GM19372 (cell line): ENCODE measurements at regions not wholly inside any gene's neighbourhood (a gene's known extent, or its start where the extent isn't known, plus 50 kb on each side); places are given as distances from the start of the nearest gene placed in this dataset.

ENCODE experiments used
- ATAC-seq: cut with Tn5 transposase; IDR thresholded peaks from one replicate; pipeline ENCODE4 v1.9.1; 2021; ENCODE audit warnings: mild to moderate bottlenecking, low read depth, moderate library complexity; ENCODE audit not compliant: unreplicated experiment

- ATAC-seq, result no peak
Observed at GRCh38 chr21:25385911-25386474, 221.3 kb downstream of the MRPL39 start.

- no peak for ATAC-seq
Observed at GRCh38 chr21:25385341-25385740, 221.9 kb downstream of the MRPL39 start.

DNA sequence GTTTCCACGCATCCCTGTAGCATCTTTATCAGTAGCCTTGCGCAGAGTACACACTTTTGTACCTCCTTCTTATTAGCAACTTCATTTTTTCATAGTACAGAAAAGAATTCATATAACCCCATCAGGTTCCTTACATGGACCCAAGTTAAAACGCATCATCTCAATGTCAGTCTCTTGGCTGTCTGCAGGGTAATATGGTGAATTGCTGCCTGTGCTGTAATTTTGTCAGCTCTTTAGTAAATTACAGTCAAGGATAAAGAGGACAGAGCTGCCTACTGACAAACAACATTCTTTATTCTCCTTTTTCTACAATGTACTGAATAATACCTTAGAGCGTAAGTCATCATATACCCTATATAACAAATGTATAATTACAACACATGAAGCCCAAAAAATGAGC, 222.5 kb downstream of the MRPL39 start:
- no peak for ATAC-seq

DNA sequence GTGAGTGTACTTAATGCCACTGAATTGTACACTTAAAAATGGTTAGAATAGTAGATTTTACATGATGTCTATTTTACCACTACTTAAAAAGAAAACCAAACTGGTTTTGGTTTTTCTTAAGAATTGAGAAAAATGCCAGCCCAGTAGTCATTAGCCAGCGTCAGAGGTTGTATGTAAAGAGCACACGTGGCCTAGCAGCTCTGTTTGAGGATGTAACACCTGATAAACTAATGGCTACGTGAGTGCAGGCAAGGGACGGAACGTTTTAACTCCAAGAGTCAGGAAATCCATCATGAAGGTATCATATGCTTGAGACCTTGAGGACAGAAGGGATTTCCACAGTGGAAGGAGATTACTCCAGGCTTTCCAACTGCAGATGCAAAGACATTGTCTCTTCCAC, 223.7 kb downstream of the MRPL39 start:
- ATAC-seq, result no peak

DNA sequence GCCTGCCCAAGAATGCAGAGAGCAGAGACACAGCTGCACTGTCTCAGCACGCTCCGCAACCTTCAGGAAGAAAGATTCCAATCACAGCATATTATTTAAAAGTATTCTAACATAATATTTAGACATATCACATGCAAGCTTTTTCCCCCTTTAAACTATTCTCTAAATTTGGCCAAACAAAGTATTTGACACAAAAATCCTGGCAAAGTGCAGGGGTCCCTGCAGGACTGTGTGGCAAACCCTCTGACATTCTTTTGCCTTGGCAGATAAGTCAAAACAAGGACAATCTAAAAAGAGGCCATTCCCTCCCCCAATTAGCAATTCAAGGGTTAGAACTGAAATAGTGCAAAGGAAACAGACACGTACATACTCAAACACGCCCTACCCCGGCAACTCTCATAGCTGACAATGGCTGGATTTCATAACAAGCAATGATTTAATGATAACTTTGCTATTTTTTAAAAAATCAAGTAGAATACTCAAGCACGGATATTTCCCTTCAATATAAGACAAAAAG, 225.3 kb downstream of the MRPL39 start:
- ATAC-seq, result no peak

DNA sequence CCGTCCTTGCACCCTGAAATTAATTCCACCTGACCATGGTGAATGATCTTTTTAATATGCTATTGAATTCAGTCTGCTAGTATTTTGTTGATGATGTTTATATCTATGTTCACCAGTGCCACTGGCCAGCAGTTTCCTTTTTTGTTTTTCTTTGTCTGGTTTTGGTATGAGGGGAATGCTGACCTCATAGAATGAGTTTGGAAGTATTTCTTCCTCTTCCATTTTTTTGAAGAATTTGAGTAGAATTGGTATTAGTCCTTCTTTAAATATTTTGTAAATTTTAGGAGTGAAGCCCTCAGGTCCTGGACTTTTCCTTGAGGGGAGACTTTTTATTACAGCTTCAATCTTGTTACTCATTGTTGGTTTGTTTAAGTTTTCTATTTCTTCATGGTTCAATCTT, 231.6 kb downstream of the MRPL39 start:
- ATAC-seq, result no peak

DNA sequence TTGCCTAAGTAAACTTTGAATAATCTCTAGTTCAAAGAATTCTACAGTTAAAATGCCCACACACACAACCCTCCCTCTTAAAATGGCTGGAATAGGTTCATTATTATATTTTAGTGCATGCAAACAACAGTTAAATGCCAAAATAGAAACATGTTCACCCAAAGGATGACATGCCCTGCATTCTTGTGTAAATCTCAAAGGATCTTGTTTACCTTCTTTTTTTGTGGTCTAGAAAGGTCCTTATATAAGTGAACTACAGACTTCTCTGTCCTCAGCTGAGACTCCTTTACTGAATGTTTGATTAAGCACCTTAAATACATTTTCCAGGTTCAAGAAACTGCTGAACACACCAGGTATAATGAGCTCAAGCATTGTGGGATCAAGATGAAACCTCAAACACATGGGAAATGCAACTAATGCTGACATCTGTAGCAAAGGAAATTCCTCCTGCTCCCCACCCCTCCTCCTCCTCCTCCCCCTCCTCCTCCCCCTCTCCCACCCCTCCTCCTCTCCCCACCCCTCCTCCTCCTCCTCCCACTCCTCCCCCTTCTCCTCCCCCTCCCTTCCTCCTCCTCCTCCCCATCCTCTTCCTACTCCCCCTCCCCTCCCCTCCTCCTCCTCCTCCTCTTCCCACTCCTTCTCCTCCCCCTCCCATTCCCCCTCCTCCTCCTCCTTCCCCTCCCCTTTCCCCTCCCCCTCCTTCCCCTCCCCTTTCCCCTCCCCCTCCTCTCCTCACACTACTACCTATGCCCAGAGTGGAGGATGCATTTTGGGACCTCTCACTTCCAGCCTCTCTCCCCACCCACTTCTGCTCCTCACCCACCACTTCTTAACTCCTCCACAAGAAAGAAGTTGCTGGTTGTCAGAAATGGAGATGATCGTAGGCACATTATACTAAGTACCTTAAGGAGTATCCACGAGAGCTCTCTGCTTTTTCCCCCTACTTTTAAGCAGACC, 233.9 kb downstream of the MRPL39 start:
- no peak for ATAC-seq

DNA sequence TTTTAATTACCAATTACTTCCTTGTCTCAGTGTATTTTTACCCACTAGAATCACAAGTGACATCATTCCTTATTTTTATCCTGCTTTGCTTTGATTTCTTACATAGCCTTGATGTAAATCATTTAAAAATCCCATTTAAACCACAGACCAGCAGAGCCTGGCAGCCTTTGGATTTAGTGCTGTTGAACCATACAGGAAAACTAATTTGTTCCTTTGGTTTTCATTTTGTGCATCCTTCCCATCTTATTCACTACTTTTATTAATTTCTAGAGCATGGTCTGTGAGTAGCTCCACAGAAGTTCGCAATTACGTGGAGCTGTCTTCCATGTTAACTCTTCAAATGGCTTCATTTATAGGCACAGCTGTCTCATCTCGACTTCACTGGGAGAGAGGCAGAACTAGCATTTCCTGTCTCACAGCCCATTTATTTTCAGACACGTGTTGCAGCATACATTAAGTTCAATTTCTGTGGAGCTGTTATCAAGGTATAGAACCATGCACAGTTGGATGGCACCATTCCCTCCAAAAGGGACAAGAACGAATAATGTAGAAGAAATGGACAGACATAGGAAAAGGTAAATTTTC, 235.3 kb downstream of the MRPL39 start:
- ATAC-seq, result no peak

- no peak for ATAC-seq
Observed at GRCh38 chr21:25370311-25370744, 237.0 kb downstream of the MRPL39 start.

GRCh38 chr21:25369524-25370300, 237.6 kb downstream of the MRPL39 start:
- no peak for ATAC-seq

DNA sequence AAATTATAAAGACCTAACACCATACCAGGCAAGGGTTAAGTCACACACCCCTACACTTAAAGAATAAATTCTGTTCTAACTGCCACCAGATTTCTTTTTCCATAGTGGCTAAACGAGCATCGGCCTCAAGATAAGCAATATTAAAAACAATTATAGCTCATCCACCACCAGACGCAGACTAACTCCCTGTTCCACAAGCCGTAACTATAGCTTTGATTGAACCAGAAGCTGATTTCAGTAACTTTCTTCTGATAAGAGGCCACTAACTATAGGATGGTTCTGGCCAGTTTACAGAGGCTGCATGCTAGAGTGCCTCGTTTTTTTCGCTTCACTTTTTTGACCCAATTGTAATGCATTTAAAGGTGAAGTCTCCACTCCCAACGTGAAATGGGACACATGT, 238.8 kb downstream of the MRPL39 start:
- no peak for ATAC-seq

DNA sequence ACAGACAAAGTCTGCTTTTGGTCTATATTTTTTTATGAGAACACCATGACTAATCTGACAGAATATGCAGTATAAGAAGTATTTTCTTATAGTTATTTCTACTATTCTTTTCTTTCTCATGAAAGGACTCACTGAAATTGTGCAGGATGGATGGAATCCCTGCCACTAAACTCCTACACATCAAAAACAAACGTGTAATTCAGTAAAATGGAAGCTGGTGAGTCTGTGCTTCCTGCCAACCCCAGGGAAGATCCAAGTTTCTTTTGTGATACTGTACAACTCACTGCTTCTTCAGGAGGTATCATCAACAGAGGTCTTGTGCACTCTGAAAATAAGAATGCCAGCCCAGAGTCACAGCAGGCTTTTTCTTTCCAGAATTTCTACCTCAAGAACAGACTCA, 241.2 kb downstream of the MRPL39 start:
- no peak for ATAC-seq

DNA sequence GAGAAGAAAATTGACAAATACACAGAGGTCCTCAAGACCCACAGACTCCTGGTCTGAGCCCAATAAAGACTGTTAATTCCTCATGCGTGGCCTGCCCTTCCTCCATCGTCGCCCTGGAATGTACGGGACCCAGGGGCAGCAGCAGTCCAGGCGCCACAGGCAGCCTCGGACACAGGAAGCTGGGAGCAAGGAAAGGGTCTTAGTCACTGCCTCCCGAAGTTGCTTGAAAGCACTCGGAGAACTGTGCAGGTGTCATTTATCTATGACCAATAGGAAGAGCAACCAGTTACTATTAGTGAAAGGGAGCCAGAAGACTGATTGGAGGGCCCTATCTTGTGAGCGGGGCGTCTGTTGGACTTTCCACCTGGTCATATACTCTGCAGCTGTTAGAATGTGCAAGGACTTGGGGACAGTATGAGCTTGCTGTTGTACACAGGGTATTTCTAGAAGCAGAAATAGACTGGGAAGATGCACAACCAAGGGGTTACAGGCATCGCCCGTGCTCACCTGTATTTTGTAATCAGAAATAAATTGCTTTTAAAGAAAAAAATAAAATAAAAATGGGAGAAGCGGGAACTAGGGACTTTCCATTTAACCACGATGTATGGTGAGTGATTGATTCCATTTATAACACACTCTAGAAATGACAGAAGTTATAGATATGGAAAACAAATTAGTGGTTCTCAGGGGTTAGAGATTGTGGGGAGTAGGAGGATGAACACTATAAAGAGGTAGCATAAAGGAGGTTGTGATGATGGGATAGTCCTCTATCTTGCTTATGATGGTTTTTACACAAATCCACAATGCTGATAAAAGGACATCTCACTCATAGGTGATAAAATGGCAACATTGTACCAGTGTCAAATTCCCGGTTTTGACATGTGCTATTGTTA, 244.7 kb downstream of the MRPL39 start:
- ATAC-seq, result no peak

- no peak for ATAC-seq
Observed at GRCh38 chr21:25361765-25362164, 245.5 kb downstream of the MRPL39 start.

DNA sequence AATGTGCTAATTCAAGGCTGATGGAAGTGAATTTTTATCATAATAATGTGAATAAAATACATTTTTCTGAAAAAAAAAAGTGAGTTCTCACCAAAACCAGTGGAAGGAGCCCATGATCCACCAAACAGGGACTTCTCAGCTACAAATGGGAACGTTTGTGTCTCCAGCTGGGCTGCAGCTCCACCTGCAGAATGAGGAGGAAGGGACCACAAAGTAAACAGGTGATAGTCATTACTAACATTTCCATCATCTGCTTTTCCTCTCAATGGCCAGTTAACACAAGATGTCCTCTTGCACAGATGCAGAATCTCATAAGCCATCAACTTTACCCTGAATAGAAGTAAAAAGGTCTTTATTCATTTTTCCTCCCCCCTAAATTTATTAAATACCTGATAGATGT, 246.2 kb downstream of the MRPL39 start:
- no peak for ATAC-seq

DNA sequence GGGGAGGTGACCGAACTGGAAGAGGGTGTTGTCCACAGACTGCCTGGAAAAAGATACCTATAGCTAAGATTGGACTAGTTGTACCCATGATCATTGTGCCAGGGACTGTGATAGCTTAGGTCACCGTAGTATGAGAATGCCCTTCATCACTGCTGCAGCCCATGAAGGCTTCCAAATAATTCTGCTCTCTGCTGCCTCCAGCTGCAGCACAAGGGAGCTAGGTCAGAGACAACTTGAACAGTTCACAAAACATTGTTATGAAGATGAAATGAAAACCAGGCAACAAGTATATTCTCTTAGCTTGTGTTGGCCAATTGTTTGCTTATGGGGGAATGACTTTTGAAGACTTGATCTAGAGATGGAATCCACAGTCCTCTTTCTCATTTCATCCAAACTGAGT, 246.7 kb downstream of the MRPL39 start:
- no peak for ATAC-seq

GRCh38 chr21:25359724-25360123, 247.6 kb downstream of the MRPL39 start:
- ATAC-seq, result no peak

DNA sequence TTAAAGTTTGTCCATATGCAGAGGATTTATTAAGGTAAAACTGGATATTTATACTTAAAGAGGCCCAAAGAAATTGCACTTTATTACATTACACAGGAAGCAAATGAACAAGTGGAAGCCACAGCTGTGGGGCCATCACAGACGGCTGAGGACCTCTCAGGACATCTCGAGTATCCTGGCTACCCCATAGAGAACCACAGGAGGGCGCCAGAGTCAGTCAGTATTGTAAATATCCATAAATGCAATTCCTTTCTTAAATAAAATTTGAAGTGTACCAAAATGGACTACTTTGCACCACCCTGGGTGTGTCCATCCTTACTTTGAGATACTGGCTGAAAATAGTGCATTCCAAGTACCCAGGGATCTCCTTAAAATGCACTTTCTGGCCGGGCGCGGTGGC, 257.2 kb downstream of the MRPL39 start:
- ATAC-seq, result no peak

- ATAC-seq, result no peak
Observed at GRCh38 chr21:25343774-25344545, 263.3 kb downstream of the MRPL39 start.
